ENCODE measurements at regions not wholly inside any gene's neighbourhood (a gene's known extent, or its start where the extent isn't known, plus 50 kb on each side); places are given as distances from the start of the nearest gene placed in this dataset.

GRCh38 chr11:128155590-128155989, 431.8 kb downstream of the ETS1 start:
- no peak for DNase-seq (ENCODE audit: low read depth)
- no peak overlapping the region for H3K4me3 ChIP-seq (ENCODE audit: low read depth, low read length)
- TF ChIP-seq, protein P1, sequence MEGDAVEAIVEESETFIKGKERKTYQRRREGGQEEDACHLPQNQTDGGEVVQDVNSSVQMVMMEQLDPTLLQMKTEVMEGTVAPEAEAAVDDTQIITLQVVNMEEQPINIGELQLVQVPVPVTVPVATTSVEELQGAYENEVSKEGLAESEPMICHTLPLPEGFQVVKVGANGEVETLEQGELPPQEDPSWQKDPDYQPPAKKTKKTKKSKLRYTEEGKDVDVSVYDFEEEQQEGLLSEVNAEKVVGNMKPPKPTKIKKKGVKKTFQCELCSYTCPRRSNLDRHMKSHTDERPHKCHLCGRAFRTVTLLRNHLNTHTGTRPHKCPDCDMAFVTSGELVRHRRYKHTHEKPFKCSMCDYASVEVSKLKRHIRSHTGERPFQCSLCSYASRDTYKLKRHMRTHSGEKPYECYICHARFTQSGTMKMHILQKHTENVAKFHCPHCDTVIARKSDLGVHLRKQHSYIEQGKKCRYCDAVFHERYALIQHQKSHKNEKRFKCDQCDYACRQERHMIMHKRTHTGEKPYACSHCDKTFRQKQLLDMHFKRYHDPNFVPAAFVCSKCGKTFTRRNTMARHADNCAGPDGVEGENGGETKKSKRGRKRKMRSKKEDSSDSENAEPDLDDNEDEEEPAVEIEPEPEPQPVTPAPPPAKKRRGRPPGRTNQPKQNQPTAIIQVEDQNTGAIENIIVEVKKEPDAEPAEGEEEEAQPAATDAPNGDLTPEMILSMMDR (IDR thresholded peaks at IDR 0.05; ENCODE audit: insufficient read depth, low read length) = no peak

DNA sequence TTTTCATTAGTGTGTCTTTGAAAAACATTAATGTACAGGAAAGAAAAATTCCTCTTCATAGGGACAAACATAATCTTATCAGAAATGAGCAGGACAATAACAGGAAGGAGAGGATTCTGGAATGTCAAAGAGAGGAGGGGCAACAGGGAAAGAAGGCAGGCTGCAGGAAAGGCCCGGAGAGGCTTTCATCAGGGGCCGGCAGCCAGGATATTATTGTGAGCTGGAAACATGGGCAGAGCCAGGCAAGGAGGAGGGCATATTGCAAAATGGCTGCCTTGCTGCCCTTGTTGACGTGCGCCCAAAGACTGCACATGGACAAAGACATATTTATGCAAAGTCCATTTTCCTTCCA, 433.7 kb downstream of the ETS1 start:
- no peak overlapping the region for H3K4me3 ChIP-seq (ENCODE audit: low read depth, low read length)
- TF ChIP-seq, protein P1 (IDR thresholded peaks at IDR 0.05; ENCODE audit: insufficient read depth, low read length) = no peak
- no peak for DNase-seq (ENCODE audit: low read depth)

DNA sequence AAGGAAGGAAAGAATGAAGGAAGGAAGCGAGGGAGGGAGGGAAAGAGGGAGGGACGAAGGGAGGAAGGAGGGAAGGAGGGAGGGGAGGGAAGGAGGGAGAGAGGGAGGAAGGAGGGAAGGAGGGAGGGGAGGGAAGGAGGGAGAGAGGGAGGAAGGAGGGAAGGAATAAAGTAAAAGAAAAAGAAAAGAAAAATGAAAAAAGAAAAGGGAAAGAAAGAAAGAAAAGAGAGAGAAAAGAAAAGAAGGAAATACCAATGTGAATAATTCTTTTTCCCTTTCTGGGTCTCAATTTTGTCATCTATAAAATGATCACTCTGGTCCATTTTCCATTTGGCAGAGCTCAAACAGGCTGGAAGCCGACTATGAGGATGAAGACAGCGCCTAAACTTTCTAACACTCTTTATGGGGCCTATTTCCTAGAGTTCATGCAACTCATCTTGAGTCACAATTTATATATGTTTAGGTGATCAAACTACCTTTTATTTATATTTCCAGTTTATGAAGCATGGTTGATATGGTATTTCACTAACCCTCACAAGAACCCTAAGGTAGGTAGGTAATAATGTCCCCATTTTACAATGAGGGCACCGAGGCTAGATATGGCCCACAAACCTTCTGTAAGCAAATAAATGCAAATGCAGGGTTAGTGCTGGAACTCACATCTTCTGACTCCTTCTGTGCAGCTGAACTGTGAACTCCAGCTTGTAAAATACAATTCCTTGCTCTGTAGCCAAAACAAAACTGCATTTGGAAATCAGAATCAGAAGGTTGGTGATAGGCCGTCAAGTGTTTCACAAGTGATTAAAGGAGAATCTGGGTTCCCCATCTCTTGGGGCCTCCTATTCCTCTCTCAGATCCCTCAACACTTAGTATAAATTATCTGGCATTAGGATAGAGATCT, 434.3 kb downstream of the ETS1 start:
- no peak for DNase-seq (ENCODE audit: low read depth)
- H3K4me3 ChIP-seq (ENCODE audit: low read depth, low read length) = no peak overlapping the region
- TF ChIP-seq, protein P1 (IDR thresholded peaks at IDR 0.05; ENCODE audit: insufficient read depth, low read length) = no peak

- DNase-seq (ENCODE audit: low read depth) = no peak
- TF ChIP-seq, protein P1 (IDR thresholded peaks at IDR 0.05; ENCODE audit: insufficient read depth, low read length) = no peak
- H3K4me3 ChIP-seq (ENCODE audit: low read depth, low read length) = no peak overlapping the region
These were observed 435.6 kb downstream of the ETS1 start for GRCh38 chr11:128151780-128152179.

- no peak overlapping the region for H3K4me3 ChIP-seq (ENCODE audit: low read depth, low read length)
- no peak for DNase-seq (ENCODE audit: low read depth)
- TF ChIP-seq, protein P1 (IDR thresholded peaks at IDR 0.05; ENCODE audit: insufficient read depth, low read length) = no peak
These were observed 436.0 kb downstream of the ETS1 start for GRCh38 chr11:128151338-128151737.

DNA sequence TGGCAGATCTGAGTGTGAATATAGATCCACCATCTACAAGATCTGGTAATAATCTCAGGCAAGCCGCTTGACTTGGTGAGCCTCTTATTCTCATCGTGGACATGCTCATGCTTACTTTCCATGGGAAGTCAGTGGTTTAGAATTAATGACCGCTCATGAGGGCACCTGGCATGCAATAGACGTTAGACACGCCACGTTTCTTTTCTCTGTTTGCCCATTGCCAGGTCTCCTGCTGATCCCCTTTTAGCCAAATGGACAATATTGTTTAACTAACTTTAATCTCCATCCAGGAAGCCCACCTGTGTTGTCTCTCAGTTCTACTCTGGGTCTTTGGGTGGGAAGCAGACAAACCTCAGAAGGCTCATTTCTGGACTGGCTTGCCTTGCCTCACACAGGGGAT, 439.1 kb downstream of the ETS1 start:
- no peak for DNase-seq (ENCODE audit: low read depth)
- no peak overlapping the region for H3K4me3 ChIP-seq (ENCODE audit: low read depth, low read length)
- TF ChIP-seq, protein P1 (IDR thresholded peaks at IDR 0.05; ENCODE audit: insufficient read depth, low read length) = no peak

All from fibroblast of the aortic adventitia (primary cell).